ENCODE measurements at regions not wholly inside any gene's neighbourhood (a gene's known extent, or its start where the extent isn't known, plus 50 kb on each side); places are given as distances from the start of the nearest gene placed in this dataset.

- no peak for DNase-seq
Measured at GRCh38 chr7:21149809-21150208, 278.1 kb upstream of the SP4 start.

GRCh38 chr7:21154614-21155013, 273.3 kb upstream of the SP4 start:
- DNase-seq: no peak

GRCh38 chr7:21159506-21159905, 268.4 kb upstream of the SP4 start:
- DNase-seq: no peak

GRCh38 chr7:21160401-21160800, 267.5 kb upstream of the SP4 start:
- no peak for DNase-seq

GRCh38 chr7:21167942-21168341, 259.9 kb upstream of the SP4 start:
- DNase-seq: no peak

- no peak for DNase-seq
Measured at GRCh38 chr7:21169667-21170580, 258.0 kb upstream of the SP4 start.

- no peak for DNase-seq
Measured at GRCh38 chr7:21172800-21173199, 255.1 kb upstream of the SP4 start.

- no peak for DNase-seq
Measured at GRCh38 chr7:21173436-21173835, 254.4 kb upstream of the SP4 start.

GRCh38 chr7:21175714-21176113, 252.2 kb upstream of the SP4 start:
- DNase-seq: no peak

GRCh38 chr7:21184942-21185652, 242.8 kb upstream of the SP4 start:
- DNase-seq: no peak

GRCh38 chr7:21185653-21186265, 242.1 kb upstream of the SP4 start:
- no peak for DNase-seq

- DNase-seq: no peak
Measured at GRCh38 chr7:21191321-21192073, 236.4 kb upstream of the SP4 start.

GRCh38 chr7:21192657-21193056, 235.2 kb upstream of the SP4 start:
- DNase-seq: no peak

GRCh38 chr7:21193895-21194294, 234.0 kb upstream of the SP4 start:
- no peak for DNase-seq

GRCh38 chr7:21194936-21195335, 232.9 kb upstream of the SP4 start:
- no peak for DNase-seq

- DNase-seq: peak; percentile 18
Measured at GRCh38 chr7:21198921-21199320, 229.0 kb upstream of the SP4 start.

- no peak for DNase-seq
Measured at GRCh38 chr7:21200503-21200902, 227.4 kb upstream of the SP4 start.

GRCh38 chr7:21214657-21215056, 213.2 kb upstream of the SP4 start:
- DNase-seq: no peak

GRCh38 chr7:21215307-21215706, 212.6 kb upstream of the SP4 start:
- DNase-seq: no peak

- no peak for DNase-seq
Measured at GRCh38 chr7:21217365-21217764, 210.5 kb upstream of the SP4 start.

- no peak for DNase-seq
Measured at GRCh38 chr7:21218155-21218554, 209.7 kb upstream of the SP4 start.

- DNase-seq: no peak
Measured at GRCh38 chr7:21221130-21221529, 206.8 kb upstream of the SP4 start.

All from hindlimb muscle (tissue), 1 donor.